HUDEP-2 (cell line): ENCODE measurements at regions not wholly inside any gene's neighbourhood (a gene's known extent, or its start where the extent isn't known, plus 50 kb on each side); places are given as distances from the start of the nearest gene placed in this dataset.
"Not testable (repeated sequence)": the region's sequence is repeated elsewhere in the genome, so short reads cannot be mapped to it uniquely, and the experiment has no call there.

Experiments used
- DNase-seq, 76 experiments: peaks; one replicate each; lab custom pipeline; 2025; ENCODE audit not compliant: unreplicated experiment in 76 of 76; lab: John Stamatoyannopoulos, UW

DNA sequence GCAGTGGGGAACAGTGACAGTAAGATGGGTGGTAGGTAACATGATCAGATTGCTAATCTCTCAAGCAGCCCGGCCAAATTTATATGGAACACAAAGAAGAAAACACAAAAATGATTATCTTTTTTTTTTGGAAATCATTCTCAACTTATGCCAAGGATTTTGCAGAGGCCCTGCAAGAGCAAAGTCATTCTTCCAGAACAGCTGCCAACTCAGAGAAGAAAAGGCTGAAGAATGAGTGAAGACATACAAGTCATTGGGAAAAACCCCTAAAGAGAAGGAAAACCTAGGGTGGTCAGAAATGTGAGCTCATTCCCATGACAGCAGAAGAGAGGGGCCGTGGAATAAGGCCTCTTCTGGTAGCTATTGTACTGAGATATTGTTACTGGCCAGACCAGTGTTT lies 246.7 kb downstream of the SHOX2 start:
- no peak for DNase-seq

GRCh38 chr3:157858821-157859220 lies 247.4 kb downstream of the SHOX2 start:
- no peak for DNase-seq

DNA sequence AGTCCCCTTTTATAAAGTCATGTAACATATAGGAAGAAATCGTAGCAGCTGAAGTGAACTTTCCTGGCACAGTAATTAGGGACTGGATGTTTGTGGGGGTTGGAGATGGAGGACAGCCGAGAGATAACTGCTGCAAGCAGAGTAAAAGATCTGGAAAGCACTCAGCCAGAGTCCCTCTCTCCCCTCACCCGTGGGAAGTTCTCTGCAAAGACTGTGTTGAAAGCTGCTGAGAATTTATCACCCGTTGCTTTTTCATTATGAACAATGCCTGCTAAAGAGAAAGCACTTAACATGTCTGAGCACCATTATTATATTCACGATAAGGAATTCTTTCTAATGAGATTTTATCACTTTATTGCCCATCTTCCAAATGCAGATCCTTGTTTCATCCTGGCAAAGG lies 248.8 kb downstream of the SHOX2 start:
- no peak for DNase-seq

- DNase-seq, result no peak
Observed at GRCh38 chr3:157856078-157856939, 249.9 kb downstream of the SHOX2 start.

DNA sequence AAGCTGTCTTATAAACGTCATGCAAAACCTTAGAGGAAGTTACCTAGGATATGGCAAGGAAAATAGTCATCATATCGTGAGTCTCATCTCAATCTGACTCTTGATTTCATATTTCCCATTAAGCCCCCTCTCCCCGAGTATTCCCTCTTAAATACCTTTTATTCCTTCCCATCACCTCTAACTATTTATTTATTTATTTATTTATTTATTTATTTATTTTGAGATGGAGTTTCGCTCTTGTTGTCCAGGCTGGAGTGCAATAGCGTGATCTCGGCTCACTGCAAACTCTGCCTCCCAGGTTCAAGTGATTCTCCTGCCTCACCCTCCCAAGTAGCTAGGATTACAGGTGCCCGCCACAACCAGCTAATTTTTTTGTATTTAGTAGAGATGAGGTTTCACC lies 260.4 kb downstream of the SHOX2 start:
- DNase-seq, result not testable (repeated sequence)

DNA sequence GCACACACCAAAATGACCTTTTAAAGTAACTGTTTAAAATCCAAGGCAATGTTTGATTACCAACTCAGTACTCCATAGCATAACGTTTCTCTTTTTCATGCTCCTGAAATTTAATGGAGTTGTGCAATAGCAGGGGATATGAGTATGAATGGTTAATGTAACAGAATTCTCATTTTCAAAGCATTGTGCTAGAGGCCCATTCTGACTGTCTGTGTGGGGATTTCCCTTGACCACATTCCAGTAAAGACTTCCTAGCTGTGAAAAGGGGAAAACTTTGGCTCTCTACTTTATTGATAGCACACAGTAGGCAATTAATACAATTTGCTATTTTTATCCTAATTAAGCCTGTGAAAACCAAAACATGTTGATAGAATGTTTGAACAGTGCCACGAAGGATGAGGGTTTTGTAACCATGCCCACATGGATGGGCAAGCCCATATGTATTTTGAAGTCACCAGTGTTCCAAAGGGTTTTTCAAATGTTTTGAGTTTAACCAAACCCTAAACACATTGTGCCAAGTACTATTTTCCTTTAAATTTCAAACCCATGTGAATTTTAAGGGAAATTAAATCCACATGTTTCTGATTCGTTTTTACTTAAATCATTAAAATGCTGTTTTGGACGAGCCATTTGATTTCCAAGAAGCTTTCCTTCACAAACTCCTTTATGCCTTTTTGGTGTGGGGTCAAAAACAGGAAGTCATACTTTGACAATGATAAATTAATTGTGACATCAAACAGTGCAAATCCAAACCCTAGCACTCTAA lies 261.2 kb downstream of the SHOX2 start:
- no peak for DNase-seq

DNA sequence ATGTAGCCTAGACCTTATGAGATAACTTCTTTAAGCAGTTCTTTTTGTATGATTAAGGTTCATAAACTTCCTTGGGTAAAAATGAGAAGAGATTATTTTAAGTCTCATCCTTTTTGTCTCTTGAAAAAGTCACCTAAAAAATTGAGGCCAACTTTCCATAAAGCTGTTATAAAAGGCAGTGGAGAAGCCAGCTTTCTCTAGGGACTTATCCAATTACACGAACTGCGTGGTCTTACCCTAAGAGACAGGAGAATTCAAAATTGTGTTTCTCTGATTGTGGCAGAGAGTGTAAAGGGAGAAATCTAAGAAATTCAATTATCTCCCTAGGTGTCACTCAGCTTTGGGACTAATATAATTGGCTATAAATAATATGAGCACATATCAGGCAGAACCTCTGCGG lies 262.0 kb downstream of the SHOX2 start:
- no peak for DNase-seq

DNA sequence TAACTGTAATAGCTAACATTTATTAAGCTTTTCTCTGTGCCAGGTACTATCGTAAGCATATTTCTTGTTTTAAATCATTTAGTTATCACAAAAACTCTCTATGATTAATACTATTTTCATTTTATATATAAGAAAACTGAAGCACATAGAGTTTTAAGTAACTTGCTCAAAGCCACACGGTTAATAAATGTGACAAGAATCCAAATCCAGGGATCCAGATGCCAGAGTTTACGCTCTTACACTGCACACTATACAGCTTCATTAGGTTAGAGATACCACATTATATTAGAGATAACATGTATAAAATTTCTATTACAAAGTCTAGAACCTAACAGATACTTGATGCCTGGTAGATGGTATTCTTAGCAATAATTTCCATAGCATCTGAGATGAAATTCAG lies 265.2 kb downstream of the SHOX2 start:
- DNase-seq, result no peak

DNA sequence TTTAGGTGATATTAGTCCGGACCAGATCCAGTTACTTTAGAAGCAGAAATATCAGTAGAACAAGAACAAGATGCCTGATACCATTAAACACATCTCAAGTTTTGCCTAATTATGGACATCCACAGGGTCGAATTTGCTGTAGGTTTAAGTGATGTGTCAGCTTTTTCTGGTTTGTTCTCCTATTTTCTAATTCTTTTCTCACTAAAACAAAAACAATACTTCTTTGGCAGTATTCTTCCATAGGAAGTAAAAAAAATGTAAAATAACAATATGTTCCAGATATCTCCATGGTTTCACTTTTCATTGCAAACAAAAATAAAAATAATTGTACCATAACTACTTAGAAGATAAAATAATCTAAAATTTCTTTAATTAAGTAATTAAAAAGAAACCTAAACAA lies 265.7 kb downstream of the SHOX2 start:
- no peak for DNase-seq

GRCh38 chr3:157838457-157838856 lies 267.8 kb downstream of the SHOX2 start:
- no peak for DNase-seq

DNA sequence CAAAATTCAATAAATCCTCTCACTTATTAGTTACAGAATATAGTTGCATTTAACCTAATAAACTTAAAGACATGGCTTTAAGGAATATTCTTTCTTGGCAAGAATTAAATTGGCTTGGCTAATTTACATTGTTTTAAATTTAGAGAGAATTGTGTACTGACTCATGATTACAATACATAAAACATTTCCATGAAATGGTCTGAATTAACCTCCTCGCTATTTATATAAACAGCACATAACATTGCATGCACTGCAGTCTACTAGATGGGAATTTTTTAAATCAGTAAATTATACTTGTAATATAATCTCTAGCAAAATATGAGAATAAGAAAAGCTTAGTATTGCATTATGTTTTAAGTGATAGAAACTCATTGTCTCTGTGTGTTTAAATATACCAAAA lies 268.9 kb downstream of the SHOX2 start:
- DNase-seq, result no peak

GRCh38 chr3:157836022-157836421 lies 270.2 kb downstream of the SHOX2 start:
- no peak for DNase-seq

DNA sequence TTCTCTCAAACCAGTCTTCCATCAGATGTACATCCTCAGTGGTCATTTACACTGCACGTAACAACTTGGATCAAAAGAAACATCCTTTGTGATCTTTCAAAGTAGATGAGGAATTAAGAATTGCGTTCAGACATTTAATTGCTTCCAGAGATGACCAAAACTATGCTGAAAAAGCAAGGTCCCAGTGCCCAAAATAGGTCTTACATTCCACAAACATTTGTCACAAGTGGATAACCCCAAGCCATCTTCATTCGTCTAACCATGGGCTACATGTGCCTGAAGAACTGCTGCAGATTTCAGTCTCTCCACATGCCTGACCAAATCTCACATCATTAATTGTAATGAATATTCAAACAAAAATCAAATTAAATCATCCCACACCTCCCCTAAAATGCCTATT lies 273.6 kb downstream of the SHOX2 start:
- DNase-seq, result no peak

DNA sequence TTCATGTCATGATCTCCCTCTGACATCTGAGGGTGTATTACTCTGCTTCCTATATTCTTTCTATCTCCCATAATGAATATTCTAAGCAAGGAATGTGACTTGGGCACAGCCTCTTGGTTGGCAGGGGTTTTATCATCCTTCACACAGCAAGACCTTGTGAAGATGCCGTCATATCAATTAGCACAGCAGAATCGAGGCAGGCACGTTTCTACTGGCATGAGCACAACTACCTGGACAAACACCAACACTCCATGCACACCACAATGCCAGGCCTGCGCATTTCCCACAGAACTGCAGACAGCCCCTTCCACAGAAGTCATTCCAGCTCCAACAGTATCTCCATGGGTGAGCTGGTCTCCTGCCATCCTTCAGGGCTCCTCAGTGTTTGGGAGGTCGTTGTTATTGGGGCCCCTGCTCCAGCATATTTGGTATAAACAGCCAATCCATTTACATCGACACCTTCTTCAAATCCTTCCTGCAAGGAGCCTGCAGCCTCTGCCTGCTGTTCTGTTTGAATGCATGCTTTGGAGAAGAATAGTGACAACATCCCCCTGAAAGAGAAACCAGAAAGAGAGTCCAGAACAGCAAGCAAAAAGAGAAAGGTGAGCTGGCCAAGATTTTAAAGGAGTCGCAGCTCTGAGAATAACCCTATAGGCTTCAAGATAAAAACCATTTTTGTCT lies 275.5 kb downstream of the SHOX2 start:
- no peak for DNase-seq

DNA sequence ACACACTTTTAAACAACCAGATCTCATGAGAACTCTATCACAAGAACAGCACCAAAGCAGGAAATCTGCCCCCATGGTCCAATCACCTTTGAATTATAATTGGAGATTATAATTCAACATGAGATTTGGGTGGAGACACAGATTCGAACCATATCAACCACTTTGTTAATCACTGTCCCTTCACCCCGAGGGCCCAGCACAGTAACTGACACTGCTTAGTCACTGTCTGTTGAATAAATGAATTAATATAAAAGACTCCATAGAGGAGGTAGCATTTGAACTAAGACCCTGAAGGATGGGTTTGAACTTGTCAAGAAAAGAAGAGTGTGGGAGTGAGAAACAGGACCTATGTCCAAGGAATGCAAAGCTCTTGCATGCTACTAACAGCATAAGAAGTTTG lies 276.4 kb downstream of the SHOX2 start:
- no peak for DNase-seq

- no peak for DNase-seq
Observed at GRCh38 chr3:157824281-157824680, 281.9 kb downstream of the SHOX2 start.

- DNase-seq, result no peak
Observed at GRCh38 chr3:157823050-157823449, 283.2 kb downstream of the SHOX2 start.

- DNase-seq, result no peak
Observed at GRCh38 chr3:157820157-157820517, 286.1 kb downstream of the SHOX2 start.

DNA sequence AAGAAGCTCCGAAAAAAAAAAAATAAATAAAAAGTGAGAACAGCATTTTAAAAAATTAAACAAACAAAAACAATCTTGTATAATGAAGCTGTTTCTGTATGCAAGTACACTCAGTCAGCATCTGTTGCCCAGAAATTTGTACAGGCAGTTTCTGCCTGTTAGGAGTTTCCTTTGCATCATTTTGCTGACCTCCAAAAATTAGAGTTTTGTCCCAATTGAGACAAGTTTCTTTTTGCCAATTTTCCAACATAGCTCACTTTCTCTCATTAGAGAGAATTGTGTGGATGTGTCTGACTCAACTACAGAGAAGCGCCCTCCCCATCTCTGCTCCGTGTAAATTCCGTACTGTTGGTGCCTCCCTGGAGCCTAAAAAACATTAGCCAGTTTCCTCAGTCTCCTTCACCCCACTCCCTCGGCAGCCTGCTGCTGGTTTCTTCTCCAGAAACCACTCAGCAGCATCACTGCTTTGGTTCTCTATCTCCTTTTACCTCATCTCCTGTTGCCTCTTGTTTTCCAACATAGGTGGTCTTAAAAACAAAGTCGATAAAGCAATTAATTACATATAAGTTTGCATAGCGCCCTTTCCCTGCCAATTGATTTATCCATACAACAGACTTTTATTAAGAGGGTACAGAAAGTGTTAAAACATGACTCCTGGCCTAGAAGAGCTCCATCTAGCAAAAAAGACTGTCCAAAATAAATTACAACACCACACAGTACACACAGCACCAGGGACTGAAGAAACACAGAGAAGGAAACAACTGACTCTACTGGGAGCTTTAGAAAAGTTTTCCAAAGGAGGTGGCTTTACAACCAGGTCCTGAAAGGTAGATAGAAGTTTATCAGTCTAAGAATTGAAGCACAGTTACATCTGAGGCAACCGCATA lies 286.7 kb downstream of the SHOX2 start:
- no peak for DNase-seq

- no peak for DNase-seq
Observed at GRCh38 chr3:157816896-157817295, 289.3 kb downstream of the SHOX2 start.

DNA sequence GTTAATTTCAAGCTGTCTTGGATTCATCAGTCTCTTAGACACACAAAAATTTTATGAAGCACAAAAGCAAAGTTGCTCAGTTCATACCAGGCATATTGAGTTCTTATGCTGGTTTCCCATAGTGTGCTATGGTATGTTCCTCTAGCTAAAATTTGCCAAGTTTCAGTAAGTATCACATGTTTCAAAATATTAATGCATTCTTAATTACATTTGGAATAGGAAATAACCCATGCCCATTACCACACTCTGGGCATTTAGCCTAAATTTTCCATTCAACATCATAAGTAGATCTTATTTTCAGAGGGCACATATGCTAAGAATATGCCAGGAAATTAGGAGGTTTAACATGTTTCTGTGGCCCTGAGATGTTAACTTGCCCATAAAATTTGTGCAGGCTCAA lies 289.9 kb downstream of the SHOX2 start:
- DNase-seq, result no peak
